ENCODE measurements at regions not wholly inside any gene's neighbourhood (a gene's known extent, or its start where the extent isn't known, plus 50 kb on each side); places are given as distances from the start of the nearest gene placed in this dataset.
"Not testable (repeated sequence)": the region's sequence is repeated elsewhere in the genome, so short reads cannot be mapped to it uniquely, and the experiment has no call there.

GRCh38 chr5:99378443-99378842 lies 449.6 kb upstream of the CHD1 start:
- no peaks in the 10 kb centered on the region for H3K4me1 Mint-ChIP-seq
- no peak overlapping the region for H3K4me3 Mint-ChIP-seq
- ATAC-seq (ENCODE audit: low read depth in 2 of 2): no peak

DNA sequence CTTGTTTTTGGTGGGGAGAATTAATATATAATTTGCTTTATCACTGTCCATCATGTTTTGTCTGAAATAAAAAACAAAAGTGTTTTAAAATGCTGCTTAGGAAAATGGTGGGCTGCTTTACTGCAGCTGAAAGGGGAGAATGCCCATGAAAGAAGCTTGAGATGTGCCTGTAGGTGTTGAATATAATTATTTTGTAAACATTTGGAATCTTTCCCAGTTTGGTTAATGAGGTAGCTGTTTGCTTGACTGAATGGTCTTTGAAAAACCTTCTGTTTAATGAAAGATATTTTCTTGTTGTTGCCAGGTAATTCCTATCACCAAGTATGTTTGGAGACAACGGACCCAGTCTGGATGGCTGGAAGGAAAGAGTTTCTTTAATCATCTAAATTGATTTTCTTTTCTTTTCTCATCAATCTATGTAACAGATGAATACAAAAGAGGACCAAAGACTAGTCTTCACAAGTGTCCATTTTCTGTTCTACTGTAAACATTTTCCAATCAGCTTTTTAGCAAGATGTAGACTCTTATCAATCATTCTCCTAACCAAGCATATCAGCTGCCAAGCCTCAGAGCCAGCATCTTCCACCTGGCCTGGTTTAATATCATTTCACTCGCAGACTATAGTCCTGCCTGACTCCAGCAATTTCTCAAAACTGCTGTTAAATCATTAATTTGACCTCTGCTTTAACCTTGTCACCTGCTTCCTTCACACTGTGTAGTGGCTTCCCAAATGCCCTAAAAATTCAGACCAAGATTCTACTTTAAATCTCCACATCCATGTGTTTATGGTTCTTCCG lies 441.2 kb upstream of the CHD1 start:
- ATAC-seq (ENCODE audit: low read depth in 2 of 2): no peak
- no peaks in the 10 kb centered on the region for H3K36me3 Mint-ChIP-seq

More at GRCh38 chr5:99378443-99378842, 449.6 kb upstream of the CHD1 start:
- Mint-ChIP-seq H3K27ac (no peak overlapping the region), H3K27me3 (no peaks in the 10 kb centered on the region), H3K36me3 (no peaks in the 10 kb centered on the region), H3K9me3 (peaks cover 0 to 15% (median 11%) of the 10 kb centered on the region in 7 donors)
- no peak for DNase-seq

GRCh38 chr5:99368726-99369125 lies 439.9 kb upstream of the CHD1 start:
- Mint-ChIP-seq H3K36me3 (no peaks in the 10 kb centered on the region), H3K4me1 (no peaks in the 10 kb centered on the region), H3K9me3 (peaks cover 0 to 11% (median 0%) of the 10 kb centered on the region in 7 donors), H3K27ac (no peak overlapping the region), H3K27me3 (no peaks in the 10 kb centered on the region), H3K4me3 (no peak overlapping the region)
- ATAC-seq (ENCODE audit: low read depth in 2 of 2) (no peak), DNase-seq (no peak)

More for the DNA sequence above, 441.2 kb upstream of the CHD1 start:
- DNase-seq: no peak
- Mint-ChIP-seq H3K27ac (no peak overlapping the region), H3K4me3 (no peak overlapping the region), H3K27me3 (no peaks in the 10 kb centered on the region), H3K4me1 (no peaks in the 10 kb centered on the region), H3K9me3 (peaks cover 0 to 11% (median 0%) of the 10 kb centered on the region in 7 donors)

DNA sequence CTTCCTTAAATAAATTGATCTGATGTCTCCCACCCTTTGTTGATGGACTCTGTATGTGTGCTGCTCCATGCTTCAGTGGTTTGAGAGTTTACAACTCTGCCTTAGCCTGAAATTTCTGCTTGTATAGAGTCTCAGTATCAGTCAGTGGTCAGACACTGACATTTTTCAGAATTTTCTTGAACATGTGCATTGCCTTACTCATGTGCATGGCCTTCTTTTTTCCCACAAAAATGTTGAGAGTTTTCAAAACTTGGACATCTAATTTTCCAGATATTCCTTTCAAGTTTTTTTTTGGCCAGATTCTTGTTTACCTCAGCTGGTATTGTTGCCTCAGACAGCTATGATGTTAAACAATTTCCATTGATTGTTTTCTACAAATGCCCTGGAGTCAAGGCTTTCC lies 427.1 kb upstream of the CHD1 start:
- no peaks in the 10 kb centered on the region for H3K4me1 Mint-ChIP-seq
- H3K4me3 Mint-ChIP-seq: no peak overlapping the region
- H3K9me3 Mint-ChIP-seq: peaks cover 2 to 13% (median 6%) of the 10 kb centered on the region in 7 donors
- H3K27me3 Mint-ChIP-seq: no peaks in the 10 kb centered on the region
- ATAC-seq (ENCODE audit: low read depth in 2 of 2) (no peak), DNase-seq (no peak)
- no peaks in the 10 kb centered on the region for H3K36me3 Mint-ChIP-seq
- no peak overlapping the region for H3K27ac Mint-ChIP-seq

DNA sequence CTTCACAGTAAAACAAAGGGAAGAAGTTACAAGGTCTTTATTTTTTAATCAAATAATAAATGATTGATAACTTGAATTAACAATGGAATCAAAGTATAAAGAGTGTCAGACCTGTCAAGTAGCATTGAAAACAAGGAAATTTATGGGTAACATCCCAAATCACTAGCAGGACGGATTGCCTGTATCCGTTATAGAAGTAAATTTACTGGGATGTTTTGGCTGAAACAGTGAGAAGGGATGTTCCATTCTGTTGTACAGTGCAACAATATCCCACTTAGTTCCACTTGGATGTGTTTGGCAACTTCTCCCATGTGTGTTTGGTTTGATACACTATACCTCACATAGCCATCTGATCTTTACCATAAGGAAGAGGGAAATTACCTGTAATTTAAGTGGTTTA lies 421.0 kb upstream of the CHD1 start:
- ATAC-seq (ENCODE audit: low read depth in 2 of 2): no peak
- no peak for DNase-seq
- H3K27me3 Mint-ChIP-seq: no peaks in the 10 kb centered on the region
- H3K4me3 Mint-ChIP-seq: no peak overlapping the region
- peaks cover 0 to 11% (median 3%) of the 10 kb centered on the region in 7 donors for H3K9me3 Mint-ChIP-seq
- H3K4me1 Mint-ChIP-seq: no peaks in the 10 kb centered on the region
- no peak overlapping the region for H3K27ac Mint-ChIP-seq
- peaks cover 0 to 5% of the 10 kb centered on the region in 2 donors for H3K36me3 Mint-ChIP-seq

- Mint-ChIP-seq H3K36me3 (peaks cover 0 to 5% of the 10 kb centered on the region in 2 donors), H3K27me3 (no peaks in the 10 kb centered on the region), H3K9me3 (peaks cover 0 to 6% (median 2%) of the 10 kb centered on the region in 7 donors), H3K4me1 (no peaks in the 10 kb centered on the region), H3K27ac (no peak overlapping the region), H3K4me3 (no peak overlapping the region)
- DNase-seq: no peak
- no peak for ATAC-seq (ENCODE audit: low read depth in 2 of 2)
Measured at GRCh38 chr5:99348597-99348996, 419.8 kb upstream of the CHD1 start.

DNA sequence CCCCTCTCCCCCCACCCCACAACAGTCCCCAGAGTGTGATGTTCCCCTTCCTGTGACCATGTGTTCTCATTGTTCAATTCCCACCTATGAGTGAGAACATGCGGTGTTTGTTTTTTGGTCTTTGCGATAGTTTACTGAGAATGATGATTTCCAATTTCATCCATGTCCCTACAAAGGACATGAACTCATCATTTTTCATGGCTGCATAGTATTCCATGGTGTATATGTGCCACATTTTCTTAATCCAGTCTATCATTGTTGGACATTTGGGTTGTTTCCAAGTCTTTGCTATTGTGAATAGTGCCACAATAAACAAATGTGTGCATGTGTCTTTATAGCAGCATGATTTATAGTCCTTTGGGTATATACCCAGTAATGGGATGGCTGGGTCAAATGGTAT lies 411.0 kb upstream of the CHD1 start:
- H3K4me1 Mint-ChIP-seq; H3K4me3 Mint-ChIP-seq; H3K27ac Mint-ChIP-seq; ATAC-seq (ENCODE audit: low read depth in 2 of 2); H3K27me3 Mint-ChIP-seq; DNase-seq; H3K36me3 Mint-ChIP-seq: not testable (repeated sequence)
- peaks cover 0 to 34% (median 11%) of the 10 kb centered on the region in 7 donors for H3K9me3 Mint-ChIP-seq

- DNase-seq (no peak), ATAC-seq (ENCODE audit: low read depth in 2 of 2) (no peak)
- H3K36me3 Mint-ChIP-seq: no peaks in the 10 kb centered on the region
- no peaks in the 10 kb centered on the region for H3K27me3 Mint-ChIP-seq
- no peaks in the 10 kb centered on the region for H3K4me1 Mint-ChIP-seq
- H3K9me3 Mint-ChIP-seq: peaks cover 4 to 45% (median 12%) of the 10 kb centered on the region in 7 donors
- no peak overlapping the region for H3K27ac Mint-ChIP-seq
- H3K4me3 Mint-ChIP-seq: no peak overlapping the region
Measured at GRCh38 chr5:99334936-99335335, 406.1 kb upstream of the CHD1 start.

GRCh38 chr5:99331061-99331460 lies 402.3 kb upstream of the CHD1 start:
- no peak overlapping the region for H3K4me3 Mint-ChIP-seq
- ATAC-seq (ENCODE audit: low read depth in 2 of 2) (no peak), DNase-seq (no peak)
- no peaks in the 10 kb centered on the region for H3K4me1 Mint-ChIP-seq
- no peaks in the 10 kb centered on the region for H3K36me3 Mint-ChIP-seq
- H3K27me3 Mint-ChIP-seq: no peaks in the 10 kb centered on the region
- H3K9me3 Mint-ChIP-seq: peaks cover 2 to 18% (median 3%) of the 10 kb centered on the region in 7 donors
- H3K27ac Mint-ChIP-seq: no peak overlapping the region

DNA sequence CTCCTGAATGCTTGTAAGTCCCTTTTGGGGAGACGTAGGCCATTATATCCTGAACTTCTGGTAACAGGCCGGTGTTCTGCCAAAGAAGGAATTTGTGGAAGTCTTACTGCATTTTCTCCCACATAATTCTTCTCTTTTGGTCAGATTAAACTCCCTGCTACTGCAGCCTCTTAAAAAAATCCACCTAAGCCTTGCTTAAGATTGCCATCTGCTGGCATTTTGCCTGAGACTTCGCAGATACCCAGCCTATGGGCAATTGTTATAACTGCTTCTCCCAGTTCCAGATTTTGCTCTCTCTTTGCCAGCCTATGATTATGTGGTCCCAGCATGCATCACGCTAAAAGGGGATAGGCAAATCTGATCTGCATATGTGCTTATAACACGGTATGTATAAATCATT lies 391.6 kb upstream of the CHD1 start:
- no peak for DNase-seq
- no peaks in the 10 kb centered on the region for H3K4me1 Mint-ChIP-seq
- H3K4me3 Mint-ChIP-seq: peak overlapping the region in 1 of 8 donors; percentile 36
- H3K27ac Mint-ChIP-seq: no peak overlapping the region
- ATAC-seq (ENCODE audit: low read depth in 2 of 2): no peak
- H3K36me3 Mint-ChIP-seq: no peaks in the 10 kb centered on the region
- no peaks in the 10 kb centered on the region for H3K27me3 Mint-ChIP-seq
- peaks cover 0 to 9% (median 2%) of the 10 kb centered on the region in 7 donors for H3K9me3 Mint-ChIP-seq

DNA sequence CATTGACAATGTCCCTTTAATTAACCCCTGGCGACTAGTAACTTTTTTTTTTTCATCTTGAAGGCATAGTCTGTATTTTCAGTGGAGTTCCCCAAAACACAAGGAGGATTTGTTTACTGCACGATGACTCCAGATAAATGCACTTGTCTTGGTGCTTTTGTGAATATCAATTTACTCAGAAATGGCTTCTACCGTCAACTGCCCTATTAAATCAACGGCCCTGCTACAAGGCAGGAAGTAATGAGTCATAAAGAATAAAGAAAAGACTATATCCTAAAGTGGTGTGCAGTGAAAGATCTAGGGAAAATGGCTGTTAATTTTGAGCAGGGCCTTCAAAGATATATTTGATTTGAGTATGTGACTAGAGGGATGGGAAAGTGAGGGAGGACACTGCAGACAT lies 388.3 kb upstream of the CHD1 start:
- ATAC-seq (ENCODE audit: low read depth in 2 of 2): no peak
- H3K36me3 Mint-ChIP-seq: no peaks in the 10 kb centered on the region
- H3K27me3 Mint-ChIP-seq: no peaks in the 10 kb centered on the region
- DNase-seq: no peak
- no peaks in the 10 kb centered on the region for H3K4me1 Mint-ChIP-seq
- peaks cover 0 to 11% (median 2%) of the 10 kb centered on the region in 7 donors for H3K9me3 Mint-ChIP-seq
- H3K27ac Mint-ChIP-seq: no peak overlapping the region
- no peak overlapping the region for H3K4me3 Mint-ChIP-seq

DNA sequence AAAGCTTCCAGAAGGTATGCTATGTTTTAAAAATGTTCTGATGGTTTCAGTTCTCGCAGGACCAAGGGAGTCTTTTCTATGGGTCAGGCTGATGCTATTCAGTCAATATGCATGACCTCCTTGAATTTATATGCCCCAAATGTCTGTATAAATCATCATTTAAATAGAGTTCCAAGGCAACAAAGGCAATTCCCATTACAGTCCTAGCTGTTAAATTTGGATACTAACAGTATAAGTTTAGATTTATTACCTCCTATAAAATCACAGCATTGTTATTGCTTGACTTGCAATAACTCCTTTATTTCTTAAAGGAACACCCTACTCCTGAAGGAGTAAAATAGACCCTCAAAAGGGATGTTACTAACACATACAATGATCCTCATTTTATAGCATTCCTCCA lies 387.7 kb upstream of the CHD1 start:
- no peaks in the 10 kb centered on the region for H3K4me1 Mint-ChIP-seq
- ATAC-seq (ENCODE audit: low read depth in 2 of 2) (no peak), DNase-seq (no peak)
- no peak overlapping the region for H3K4me3 Mint-ChIP-seq
- peaks cover 0 to 11% (median 2%) of the 10 kb centered on the region in 7 donors for H3K9me3 Mint-ChIP-seq
- H3K27me3 Mint-ChIP-seq: no peaks in the 10 kb centered on the region
- H3K36me3 Mint-ChIP-seq: no peaks in the 10 kb centered on the region
- no peak overlapping the region for H3K27ac Mint-ChIP-seq

- Mint-ChIP-seq H3K4me3 (no peak overlapping the region), H3K9me3 (peaks cover 0 to 11% (median 2%) of the 10 kb centered on the region in 7 donors), H3K27me3 (no peaks in the 10 kb centered on the region), H3K4me1 (no peaks in the 10 kb centered on the region), H3K36me3 (no peaks in the 10 kb centered on the region), H3K27ac (no peak overlapping the region)
- DNase-seq: no peak
- ATAC-seq (ENCODE audit: low read depth in 2 of 2): no peak
Measured at GRCh38 chr5:99315413-99316183, 386.8 kb upstream of the CHD1 start.

GRCh38 chr5:99314721-99315120 lies 385.9 kb upstream of the CHD1 start:
- H3K36me3 Mint-ChIP-seq: no peaks in the 10 kb centered on the region
- H3K4me3 Mint-ChIP-seq: no peak overlapping the region
- DNase-seq: no peak
- no peaks in the 10 kb centered on the region for H3K4me1 Mint-ChIP-seq
- no peaks in the 10 kb centered on the region for H3K27me3 Mint-ChIP-seq
- peaks cover 0 to 9% (median 2%) of the 10 kb centered on the region in 7 donors for H3K9me3 Mint-ChIP-seq
- no peak for ATAC-seq (ENCODE audit: low read depth in 2 of 2)
- no peak overlapping the region for H3K27ac Mint-ChIP-seq

Data from naive B cell (primary cell).